ENCODE measurements at regions not wholly inside any gene's neighbourhood (a gene's known extent, or its start where the extent isn't known, plus 50 kb on each side); places are given as distances from the start of the nearest gene placed in this dataset.

DNA sequence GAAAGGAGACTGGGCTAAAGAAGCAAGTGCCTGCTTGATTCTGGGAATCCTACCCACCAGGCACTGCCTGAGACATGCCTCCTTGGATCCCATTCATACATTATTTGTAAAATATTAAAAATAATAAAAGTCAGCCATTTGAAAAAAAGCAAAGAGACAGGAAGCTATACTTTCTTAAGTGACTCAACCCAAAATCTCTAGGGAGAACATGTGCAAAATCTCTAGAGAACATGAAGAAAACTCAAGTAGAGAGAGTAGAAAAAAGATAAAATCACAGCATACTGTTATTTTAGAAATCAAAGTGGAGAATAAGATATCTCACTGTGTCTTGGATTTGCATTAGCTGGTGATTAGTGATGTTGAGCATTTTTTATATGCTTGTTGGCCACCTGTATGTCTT is 197.2 kb upstream of the GGTLC1 start:
- H3K4me3 ChIP-seq, result no peak overlapping the region
- no peak for TF ChIP-seq POLR2A (IDR thresholded peaks at IDR 0.05)
- TF ChIP-seq, protein P1, sequence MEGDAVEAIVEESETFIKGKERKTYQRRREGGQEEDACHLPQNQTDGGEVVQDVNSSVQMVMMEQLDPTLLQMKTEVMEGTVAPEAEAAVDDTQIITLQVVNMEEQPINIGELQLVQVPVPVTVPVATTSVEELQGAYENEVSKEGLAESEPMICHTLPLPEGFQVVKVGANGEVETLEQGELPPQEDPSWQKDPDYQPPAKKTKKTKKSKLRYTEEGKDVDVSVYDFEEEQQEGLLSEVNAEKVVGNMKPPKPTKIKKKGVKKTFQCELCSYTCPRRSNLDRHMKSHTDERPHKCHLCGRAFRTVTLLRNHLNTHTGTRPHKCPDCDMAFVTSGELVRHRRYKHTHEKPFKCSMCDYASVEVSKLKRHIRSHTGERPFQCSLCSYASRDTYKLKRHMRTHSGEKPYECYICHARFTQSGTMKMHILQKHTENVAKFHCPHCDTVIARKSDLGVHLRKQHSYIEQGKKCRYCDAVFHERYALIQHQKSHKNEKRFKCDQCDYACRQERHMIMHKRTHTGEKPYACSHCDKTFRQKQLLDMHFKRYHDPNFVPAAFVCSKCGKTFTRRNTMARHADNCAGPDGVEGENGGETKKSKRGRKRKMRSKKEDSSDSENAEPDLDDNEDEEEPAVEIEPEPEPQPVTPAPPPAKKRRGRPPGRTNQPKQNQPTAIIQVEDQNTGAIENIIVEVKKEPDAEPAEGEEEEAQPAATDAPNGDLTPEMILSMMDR (IDR thresholded peaks at IDR 0.05), result no peak
- no peaks in the 10 kb centered on the region for H3K36me3 ChIP-seq (replicated peaks in 1 of 2)
- H3K27ac ChIP-seq, result no peak overlapping the region
- no peaks in the 10 kb centered on the region for H3K9me3 ChIP-seq (replicated peaks in 1 of 3)
- no peak for DNase-seq
- H3K4me1 ChIP-seq (replicated peaks in 1 of 2), result no peaks in the 10 kb centered on the region
- H3K27me3 ChIP-seq, result no peaks in the 10 kb centered on the region
- intact Hi-C loops (cut with DNase I), result no loop called here

DNA sequence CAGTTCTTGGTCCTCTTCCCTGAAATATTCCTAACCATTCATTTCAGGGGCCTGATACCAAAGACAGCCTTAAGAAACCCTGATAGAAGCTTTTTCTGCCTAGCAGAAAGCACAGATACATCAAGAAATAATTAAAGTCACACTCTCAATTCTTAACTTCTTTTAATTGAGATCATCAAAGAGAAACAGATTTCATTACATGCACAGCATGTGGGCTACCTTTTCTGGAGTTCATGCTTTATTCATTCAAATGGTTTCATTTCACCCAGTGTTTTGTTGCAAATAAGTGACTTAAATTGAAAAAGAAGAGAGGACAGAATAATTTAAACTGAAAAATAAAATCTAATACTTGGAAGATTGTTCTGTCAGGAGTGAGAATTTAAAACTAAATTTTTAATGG is 192.6 kb upstream of the GGTLC1 start:
- no peak for DNase-seq
- Histone ChIP-seq H3K36me3 (replicated peaks in 1 of 2) (no peaks in the 10 kb centered on the region), H3K27me3 (no peaks in the 10 kb centered on the region), H3K4me1 (replicated peaks in 1 of 2) (no peaks in the 10 kb centered on the region), H3K9me3 (replicated peaks in 1 of 3) (no peaks in the 10 kb centered on the region), H3K27ac (no peak overlapping the region), H3K4me3 (no peak overlapping the region)
- TF ChIP-seq, protein P1 (IDR thresholded peaks at IDR 0.05), result no peak
- no peak for TF ChIP-seq POLR2A (IDR thresholded peaks at IDR 0.05)
- intact Hi-C loops (cut with DNase I), result no loop called here

DNA sequence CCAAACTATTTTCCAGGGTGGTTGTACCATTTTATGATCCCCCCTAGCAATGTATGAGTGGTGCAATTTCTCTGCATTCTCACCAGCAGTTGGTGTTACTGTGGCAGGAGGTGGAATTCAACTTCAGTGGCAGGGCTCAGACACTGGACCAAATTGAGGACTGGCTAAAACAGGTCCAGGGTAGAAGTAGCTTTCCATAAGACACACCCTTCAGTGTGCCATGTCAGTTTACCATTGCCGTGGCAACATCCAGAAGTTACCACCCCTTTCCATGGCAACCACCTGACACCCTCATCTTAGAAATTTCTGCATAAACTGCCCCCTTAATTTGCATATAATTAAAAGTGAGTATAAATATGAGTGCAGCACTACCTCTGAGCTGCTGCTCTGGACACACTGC is 180.7 kb upstream of the GGTLC1 start:
- 88 to 100% (median 88%) methylated on average over 1 of the region's 1 CpG for WGBS, 4 donors
- no peak for DNase-seq
- Histone ChIP-seq H3K36me3 (replicated peaks in 1 of 2) (no peaks in the 10 kb centered on the region), H3K4me1 (replicated peaks in 1 of 2) (no peaks in the 10 kb centered on the region), H3K27ac (no peak overlapping the region), H3K27me3 (no peaks in the 10 kb centered on the region), H3K9me3 (replicated peaks in 1 of 3) (peaks cover 0 to 9% (median 0%) of the 10 kb centered on the region in 3 donors), H3K4me3 (no peak overlapping the region)
- intact Hi-C loops (cut with DNase I), result no loop called here
- no peak for TF ChIP-seq POLR2A (IDR thresholded peaks at IDR 0.05)
- TF ChIP-seq, protein P1 (IDR thresholded peaks at IDR 0.05), result no peak

DNA sequence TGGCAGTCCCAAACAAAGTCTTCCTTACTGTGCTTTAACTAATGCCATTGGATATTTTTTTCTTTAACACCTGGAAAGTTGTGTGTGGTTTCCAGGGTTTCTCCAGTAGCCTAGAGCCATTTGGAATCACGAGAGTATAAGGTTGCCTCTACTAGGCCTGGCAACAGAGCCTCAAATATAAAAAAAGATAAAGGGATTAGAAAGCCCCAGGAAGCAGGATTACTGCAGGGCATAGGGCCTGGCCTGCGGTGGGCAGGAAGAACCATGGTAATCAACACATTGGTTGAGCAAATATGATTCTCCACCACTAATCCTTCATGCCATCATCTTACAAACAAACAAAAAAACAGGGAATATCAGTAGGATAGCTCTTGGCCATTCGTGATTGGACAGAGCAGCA is 177.8 kb upstream of the GGTLC1 start:
- WGBS, 4 donors, result 69 to 88% (median 73%) methylated on average over 3 of the region's 3 CpGs
- Histone ChIP-seq H3K4me3 (no peak overlapping the region), H3K36me3 (replicated peaks in 1 of 2) (no peaks in the 10 kb centered on the region), H3K4me1 (replicated peaks in 1 of 2) (no peaks in the 10 kb centered on the region), H3K27me3 (no peaks in the 10 kb centered on the region), H3K27ac (no peak overlapping the region), H3K9me3 (replicated peaks in 1 of 3) (no peaks in the 10 kb centered on the region)
- intact Hi-C loops (cut with DNase I), result no loop called here
- no peak for DNase-seq
- TF ChIP-seq POLR2A (IDR thresholded peaks at IDR 0.05), result no peak
- TF ChIP-seq, protein P1 (IDR thresholded peaks at IDR 0.05), result no peak

DNA sequence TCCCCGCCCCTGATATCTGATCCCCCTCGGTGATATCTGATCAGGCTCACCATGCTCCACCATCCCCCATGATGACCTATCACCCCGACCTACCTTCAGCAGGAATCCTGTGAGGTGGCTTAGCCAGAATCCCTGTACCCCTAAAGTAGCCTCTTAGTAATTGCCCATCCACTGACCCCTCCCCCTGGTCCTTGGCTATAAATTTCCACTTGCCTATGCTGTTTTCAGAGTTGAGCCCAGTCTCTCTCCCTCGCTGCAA is 177.5 kb upstream of the GGTLC1 start:
- WGBS, 4 donors, result 53 to 73% (median 61%) methylated on average over 4 of the region's 4 CpGs
- H3K27ac ChIP-seq, result no peak overlapping the region
- H3K36me3 ChIP-seq (replicated peaks in 1 of 2), result no peaks in the 10 kb centered on the region
- H3K9me3 ChIP-seq (replicated peaks in 1 of 3), result no peaks in the 10 kb centered on the region
- no peak for DNase-seq
- TF ChIP-seq, protein P1 (IDR thresholded peaks at IDR 0.05), result no peak
- TF ChIP-seq POLR2A (IDR thresholded peaks at IDR 0.05), result no peak
- H3K4me3 ChIP-seq, result no peak overlapping the region
- intact Hi-C loops (cut with DNase I), result no loop called here
- no peaks in the 10 kb centered on the region for H3K4me1 ChIP-seq (replicated peaks in 1 of 2)
- no peaks in the 10 kb centered on the region for H3K27me3 ChIP-seq
